GM23338 (cell line): ENCODE measurements at regions not wholly inside any gene's neighbourhood (a gene's known extent, or its start where the extent isn't known, plus 50 kb on each side); places are given as distances from the start of the nearest gene placed in this dataset.

Experiments used
- ATAC-seq: fragments of 200-7000 bp; cut with Tn5 transposase; 3 replicates; pipeline ENCODE4 v1.9.1; 2020
- DNase-seq: peaks from one replicate; pipeline ENCODE4 v3.0.0-alpha.2; 2015; ENCODE audit warnings: low spot score
- H2AFZ ChIP-seq: fragments of 200-600 bp; sonication (generic); 2 replicates; pipeline ENCODE4 v1.8.0; 2016; ENCODE audit warnings: antibody characterized with exemption, mild to moderate bottlenecking, moderate library complexity
- H3F3A ChIP-seq: fragments of 200-600 bp; sonication (generic); replicated peaks from 2 replicates; pipeline ENCODE4 v1.8.0; 2017; ENCODE audit warnings: antibody characterized with exemption, mixed run types, low read depth
- H3K27ac ChIP-seq: fragments of 200-600 bp; sonication (generic); 2 replicates; pipeline ENCODE4 v1.6.1; 2016; ENCODE audit warnings: low read depth
- H3K27me3 ChIP-seq: fragments of 200-600 bp; sonication (generic); 2 replicates; pipeline ENCODE4 v1.8.0; 2016; ENCODE audit warnings: mild to moderate bottlenecking, mixed run types, moderate library complexity; ENCODE audit not compliant: insufficient read depth
- H3K36me3 ChIP-seq: fragments of 200-600 bp; sonication (generic); 2 replicates; pipeline ENCODE4 v1.8.0; 2016; ENCODE audit warnings: mild to moderate bottlenecking; ENCODE audit not compliant: insufficient read depth
- H3K4me1 ChIP-seq: fragments of 200-600 bp; sonication (generic); 2 replicates; pipeline ENCODE4 v1.8.0; 2016; ENCODE audit warnings: mild to moderate bottlenecking, moderate library complexity; ENCODE audit not compliant: insufficient read depth
- H3K4me2 ChIP-seq: fragments of 200-600 bp; sonication (generic); 2 replicates; pipeline ENCODE4 v1.7.1; 2017; ENCODE audit warnings: mixed run types
- H3K4me3 ChIP-seq: fragments of 200-600 bp; sonication (generic); 2 replicates; pipeline ENCODE4 v1.6.1; 2016; ENCODE audit warnings: mixed run types
- H3K79me2 ChIP-seq: fragments of 200-600 bp; sonication (generic); replicated peaks from 2 replicates; pipeline ENCODE4 v1.8.0; 2017; ENCODE audit warnings: mild to moderate bottlenecking; ENCODE audit not compliant: insufficient read depth
- H3K9me2 ChIP-seq: fragments of 200-600 bp; sonication (generic); 2 replicates; pipeline ENCODE4 v1.8.0; 2017; ENCODE audit not compliant: insufficient read depth
- H4K20me1 ChIP-seq: fragments of 200-600 bp; sonication (generic); replicated peaks from 2 replicates; pipeline ENCODE4 v1.8.0; 2017; ENCODE audit warnings: mild to moderate bottlenecking; ENCODE audit not compliant: insufficient read depth
- H3K27ac Mint-ChIP-seq: 2 replicates; pipeline ENCODE4 v1.8.0; 2020; ENCODE audit warnings: inconsistent platforms, mild to moderate bottlenecking, moderate library complexity, mixed read lengths
- H3K27me3 Mint-ChIP-seq: 3 replicates; pipeline ENCODE4 v1.8.0; 2022; ENCODE audit warnings: low read depth, mild to moderate bottlenecking, moderate library complexity, mixed read lengths, inconsistent platforms; ENCODE audit not compliant: insufficient read depth, poor library complexity
- H3K36me3 Mint-ChIP-seq: 3 replicates; pipeline ENCODE4 v1.8.0; 2021; ENCODE audit warnings: low read depth, mild to moderate bottlenecking, inconsistent platforms, moderate library complexity, mixed read lengths
- H3K4me1 Mint-ChIP-seq: 3 replicates; pipeline ENCODE4 v1.8.0; 2020; ENCODE audit warnings: mild to moderate bottlenecking, inconsistent platforms, mixed read lengths
- H3K4me3 Mint-ChIP-seq: 3 replicates; pipeline ENCODE4 v1.8.0; 2021; ENCODE audit warnings: moderate library complexity, mild to moderate bottlenecking, inconsistent platforms, mixed read lengths
- H3K9me3 Mint-ChIP-seq: 3 replicates; pipeline ENCODE4 v1.8.0; 2020; ENCODE audit warnings: moderate library complexity, mild to moderate bottlenecking, inconsistent platforms, mixed read lengths
- CREB1 ChIP-seq: fragments of 250-450 bp; sonication (Bioruptor Pico); IDR thresholded peaks from 2 replicates; pipeline ENCODE4 v1.5.0; 2020; ENCODE audit warnings: low read depth, mild to moderate bottlenecking, moderate library complexity
- EZH2 ChIP-seq: fragments of 200-600 bp; sonication (generic); IDR thresholded peaks from one replicate; pipeline ENCODE4 v1.8.0; 2017; ENCODE audit warnings: antibody characterized with exemption, mild to moderate bottlenecking, low read depth; ENCODE audit not compliant: unreplicated experiment
- EZH2phosphoT487 ChIP-seq: fragments of 200-600 bp; sonication (generic); IDR thresholded peaks from one replicate; pipeline ENCODE4 v1.8.1; 2018; ENCODE audit warnings: antibody characterized with exemption; ENCODE audit not compliant: unreplicated experiment
- JUNB ChIP-seq: IDR thresholded peaks from one replicate; pipeline ENCODE4 v1.6.1; 2016; ENCODE audit warnings: antibody characterized with exemption; ENCODE audit not compliant: unreplicated experiment
- NANOG ChIP-seq: IDR thresholded peaks from 2 replicates; pipeline ENCODE4 v1.6.1; 2016; ENCODE audit warnings: antibody characterized with exemption, borderline replicate concordance
- POLR2AphosphoS5 ChIP-seq: IDR thresholded peaks from 2 replicates; pipeline ENCODE4 v1.6.1; 2016; ENCODE audit warnings: antibody characterized with exemption, low read depth
- STAT1 ChIP-seq: IDR thresholded peaks from one replicate; pipeline ENCODE4 v1.6.1; 2016; ENCODE audit warnings: antibody characterized with exemption; ENCODE audit not compliant: unreplicated experiment
- ZNF114 ChIP-seq: fragments of 250-450 bp; sonication (Bioruptor Pico); IDR thresholded peaks from 2 replicates; pipeline ENCODE4 v1.5.0; 2020; ENCODE audit warnings: mild to moderate bottlenecking, moderate library complexity
- ZNF331 ChIP-seq: fragments of 250-450 bp; sonication (Bioruptor Pico); IDR thresholded peaks from 2 replicates; pipeline ENCODE4 v1.5.0; 2020; ENCODE audit warnings: low read depth, mild to moderate bottlenecking, moderate library complexity
- TF ChIP-seq, protein P1 (sequence below): IDR thresholded peaks from 2 replicates; pipeline ENCODE4 v1.6.1; 2016; ENCODE audit warnings: antibody characterized with exemption
- TF ChIP-seq, protein P2 (sequence below): IDR thresholded peaks from one replicate; pipeline ENCODE4 v1.6.1; 2018; ENCODE audit warnings: antibody characterized with exemption; ENCODE audit not compliant: unreplicated experiment
- TF ChIP-seq, protein P3 (sequence below), 2 experiments: fragments of 200-600 bp in 1 of 2; sonication (generic) in 1 of 2; conservative IDR thresholded peaks; 2 replicates each; pipeline versions ENCODE4 v1.5.1 to v1.6.1; 2016 to 2017; ENCODE audit warnings: antibody characterized with exemption in 2 of 2, low read depth in 2 of 2, mild to moderate bottlenecking in 2 of 2, moderate library complexity in 1 of 2
- TF ChIP-seq, protein P4 (sequence below): fragments of 250-450 bp; sonication (Bioruptor Pico); IDR thresholded peaks from 2 replicates; pipeline ENCODE4 v1.5.0; 2020; ENCODE audit warnings: mild to moderate bottlenecking, moderate library complexity

DNA sequence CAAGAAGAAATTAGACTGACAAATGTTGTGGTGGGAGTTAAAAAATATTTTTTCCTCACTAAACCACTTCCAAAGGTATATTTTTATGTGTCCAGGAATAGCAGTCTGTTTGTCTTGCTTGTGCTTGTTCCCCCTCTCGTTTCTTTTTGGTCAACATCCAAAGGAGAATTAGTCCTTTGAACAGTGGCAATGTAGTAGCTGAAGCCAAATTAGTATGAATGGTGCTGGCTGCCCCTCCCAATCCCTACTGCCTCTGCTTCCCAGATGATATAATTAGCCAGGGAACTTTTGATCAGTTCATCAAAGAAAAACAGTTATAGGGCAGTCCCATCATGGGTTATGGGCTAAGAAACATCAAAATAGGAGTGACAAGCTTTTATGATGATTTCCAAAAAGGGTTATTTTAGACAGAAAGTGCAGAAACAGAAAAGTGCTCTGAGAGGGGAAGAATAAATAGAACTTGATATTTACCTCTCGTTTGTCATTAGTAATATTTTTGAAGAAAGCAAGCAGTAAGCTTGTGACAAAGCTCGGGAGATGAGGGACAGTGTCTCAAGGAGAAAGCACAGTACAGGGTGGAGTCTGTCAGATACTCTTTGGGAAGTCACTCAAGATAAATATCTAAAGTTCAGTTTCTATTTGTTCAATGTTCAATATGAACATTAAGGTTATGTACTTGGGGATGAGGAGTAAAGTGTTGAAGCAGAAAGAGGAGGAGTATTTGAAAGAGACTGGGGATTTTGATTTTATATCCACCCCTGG is 239.1 kb downstream of the HLX start:
- H3K27ac ChIP-seq: no peak overlapping the region
- no peak overlapping the region for H3K4me3 Mint-ChIP-seq
- no peaks in the 10 kb centered on the region for H3F3A ChIP-seq
- no peaks in the 10 kb centered on the region for H3K36me3 ChIP-seq
- H3K4me2 ChIP-seq: no peak overlapping the region
- no peaks in the 10 kb centered on the region for H3K36me3 Mint-ChIP-seq
- no peaks in the 10 kb centered on the region for H3K27me3 ChIP-seq
- H4K20me1 ChIP-seq: no peaks in the 10 kb centered on the region
- H3K4me1 Mint-ChIP-seq: no peaks in the 10 kb centered on the region; the same call in 2 of the 3 replicates
- peaks cover 2% of the 10 kb centered on the region; the same call in 2 of the 3 replicates for H3K9me3 Mint-ChIP-seq
- no peaks in the 10 kb centered on the region for H3K4me1 ChIP-seq
- no peak overlapping the region for H3K27ac Mint-ChIP-seq
- H3K9me2 ChIP-seq: peaks cover 2% of the 10 kb centered on the region; the same call in 1 of the 2 replicates
- no peaks in the 10 kb centered on the region for H3K27me3 Mint-ChIP-seq
- DNase-seq: no peak
- TF ChIP-seq ZNF331 (CRISPR knock-in tag) (no peak), ZNF114 (CRISPR knock-in tag) (no peak), EZH2phosphoT487 (no peak), POLR2AphosphoS5 (no peak), CREB1 (no peak), JUNB (no peak), EZH2 (no peak), NANOG (no peak), STAT1 (no peak)
- TF ChIP-seq, protein P1, sequence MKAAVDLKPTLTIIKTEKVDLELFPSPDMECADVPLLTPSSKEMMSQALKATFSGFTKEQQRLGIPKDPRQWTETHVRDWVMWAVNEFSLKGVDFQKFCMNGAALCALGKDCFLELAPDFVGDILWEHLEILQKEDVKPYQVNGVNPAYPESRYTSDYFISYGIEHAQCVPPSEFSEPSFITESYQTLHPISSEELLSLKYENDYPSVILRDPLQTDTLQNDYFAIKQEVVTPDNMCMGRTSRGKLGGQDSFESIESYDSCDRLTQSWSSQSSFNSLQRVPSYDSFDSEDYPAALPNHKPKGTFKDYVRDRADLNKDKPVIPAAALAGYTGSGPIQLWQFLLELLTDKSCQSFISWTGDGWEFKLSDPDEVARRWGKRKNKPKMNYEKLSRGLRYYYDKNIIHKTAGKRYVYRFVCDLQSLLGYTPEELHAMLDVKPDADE: no peak
- TF ChIP-seq, protein P2, sequence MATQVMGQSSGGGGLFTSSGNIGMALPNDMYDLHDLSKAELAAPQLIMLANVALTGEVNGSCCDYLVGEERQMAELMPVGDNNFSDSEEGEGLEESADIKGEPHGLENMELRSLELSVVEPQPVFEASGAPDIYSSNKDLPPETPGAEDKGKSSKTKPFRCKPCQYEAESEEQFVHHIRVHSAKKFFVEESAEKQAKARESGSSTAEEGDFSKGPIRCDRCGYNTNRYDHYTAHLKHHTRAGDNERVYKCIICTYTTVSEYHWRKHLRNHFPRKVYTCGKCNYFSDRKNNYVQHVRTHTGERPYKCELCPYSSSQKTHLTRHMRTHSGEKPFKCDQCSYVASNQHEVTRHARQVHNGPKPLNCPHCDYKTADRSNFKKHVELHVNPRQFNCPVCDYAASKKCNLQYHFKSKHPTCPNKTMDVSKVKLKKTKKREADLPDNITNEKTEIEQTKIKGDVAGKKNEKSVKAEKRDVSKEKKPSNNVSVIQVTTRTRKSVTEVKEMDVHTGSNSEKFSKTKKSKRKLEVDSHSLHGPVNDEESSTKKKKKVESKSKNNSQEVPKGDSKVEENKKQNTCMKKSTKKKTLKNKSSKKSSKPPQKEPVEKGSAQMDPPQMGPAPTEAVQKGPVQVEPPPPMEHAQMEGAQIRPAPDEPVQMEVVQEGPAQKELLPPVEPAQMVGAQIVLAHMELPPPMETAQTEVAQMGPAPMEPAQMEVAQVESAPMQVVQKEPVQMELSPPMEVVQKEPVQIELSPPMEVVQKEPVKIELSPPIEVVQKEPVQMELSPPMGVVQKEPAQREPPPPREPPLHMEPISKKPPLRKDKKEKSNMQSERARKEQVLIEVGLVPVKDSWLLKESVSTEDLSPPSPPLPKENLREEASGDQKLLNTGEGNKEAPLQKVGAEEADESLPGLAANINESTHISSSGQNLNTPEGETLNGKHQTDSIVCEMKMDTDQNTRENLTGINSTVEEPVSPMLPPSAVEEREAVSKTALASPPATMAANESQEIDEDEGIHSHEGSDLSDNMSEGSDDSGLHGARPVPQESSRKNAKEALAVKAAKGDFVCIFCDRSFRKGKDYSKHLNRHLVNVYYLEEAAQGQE: no peak
- TF ChIP-seq, protein P3, sequence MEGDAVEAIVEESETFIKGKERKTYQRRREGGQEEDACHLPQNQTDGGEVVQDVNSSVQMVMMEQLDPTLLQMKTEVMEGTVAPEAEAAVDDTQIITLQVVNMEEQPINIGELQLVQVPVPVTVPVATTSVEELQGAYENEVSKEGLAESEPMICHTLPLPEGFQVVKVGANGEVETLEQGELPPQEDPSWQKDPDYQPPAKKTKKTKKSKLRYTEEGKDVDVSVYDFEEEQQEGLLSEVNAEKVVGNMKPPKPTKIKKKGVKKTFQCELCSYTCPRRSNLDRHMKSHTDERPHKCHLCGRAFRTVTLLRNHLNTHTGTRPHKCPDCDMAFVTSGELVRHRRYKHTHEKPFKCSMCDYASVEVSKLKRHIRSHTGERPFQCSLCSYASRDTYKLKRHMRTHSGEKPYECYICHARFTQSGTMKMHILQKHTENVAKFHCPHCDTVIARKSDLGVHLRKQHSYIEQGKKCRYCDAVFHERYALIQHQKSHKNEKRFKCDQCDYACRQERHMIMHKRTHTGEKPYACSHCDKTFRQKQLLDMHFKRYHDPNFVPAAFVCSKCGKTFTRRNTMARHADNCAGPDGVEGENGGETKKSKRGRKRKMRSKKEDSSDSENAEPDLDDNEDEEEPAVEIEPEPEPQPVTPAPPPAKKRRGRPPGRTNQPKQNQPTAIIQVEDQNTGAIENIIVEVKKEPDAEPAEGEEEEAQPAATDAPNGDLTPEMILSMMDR (conservative IDR thresholded peaks at IDR 0.05; ENCODE audit: low read depth in 2 of 2): no peak
- TF ChIP-seq, protein P4, sequence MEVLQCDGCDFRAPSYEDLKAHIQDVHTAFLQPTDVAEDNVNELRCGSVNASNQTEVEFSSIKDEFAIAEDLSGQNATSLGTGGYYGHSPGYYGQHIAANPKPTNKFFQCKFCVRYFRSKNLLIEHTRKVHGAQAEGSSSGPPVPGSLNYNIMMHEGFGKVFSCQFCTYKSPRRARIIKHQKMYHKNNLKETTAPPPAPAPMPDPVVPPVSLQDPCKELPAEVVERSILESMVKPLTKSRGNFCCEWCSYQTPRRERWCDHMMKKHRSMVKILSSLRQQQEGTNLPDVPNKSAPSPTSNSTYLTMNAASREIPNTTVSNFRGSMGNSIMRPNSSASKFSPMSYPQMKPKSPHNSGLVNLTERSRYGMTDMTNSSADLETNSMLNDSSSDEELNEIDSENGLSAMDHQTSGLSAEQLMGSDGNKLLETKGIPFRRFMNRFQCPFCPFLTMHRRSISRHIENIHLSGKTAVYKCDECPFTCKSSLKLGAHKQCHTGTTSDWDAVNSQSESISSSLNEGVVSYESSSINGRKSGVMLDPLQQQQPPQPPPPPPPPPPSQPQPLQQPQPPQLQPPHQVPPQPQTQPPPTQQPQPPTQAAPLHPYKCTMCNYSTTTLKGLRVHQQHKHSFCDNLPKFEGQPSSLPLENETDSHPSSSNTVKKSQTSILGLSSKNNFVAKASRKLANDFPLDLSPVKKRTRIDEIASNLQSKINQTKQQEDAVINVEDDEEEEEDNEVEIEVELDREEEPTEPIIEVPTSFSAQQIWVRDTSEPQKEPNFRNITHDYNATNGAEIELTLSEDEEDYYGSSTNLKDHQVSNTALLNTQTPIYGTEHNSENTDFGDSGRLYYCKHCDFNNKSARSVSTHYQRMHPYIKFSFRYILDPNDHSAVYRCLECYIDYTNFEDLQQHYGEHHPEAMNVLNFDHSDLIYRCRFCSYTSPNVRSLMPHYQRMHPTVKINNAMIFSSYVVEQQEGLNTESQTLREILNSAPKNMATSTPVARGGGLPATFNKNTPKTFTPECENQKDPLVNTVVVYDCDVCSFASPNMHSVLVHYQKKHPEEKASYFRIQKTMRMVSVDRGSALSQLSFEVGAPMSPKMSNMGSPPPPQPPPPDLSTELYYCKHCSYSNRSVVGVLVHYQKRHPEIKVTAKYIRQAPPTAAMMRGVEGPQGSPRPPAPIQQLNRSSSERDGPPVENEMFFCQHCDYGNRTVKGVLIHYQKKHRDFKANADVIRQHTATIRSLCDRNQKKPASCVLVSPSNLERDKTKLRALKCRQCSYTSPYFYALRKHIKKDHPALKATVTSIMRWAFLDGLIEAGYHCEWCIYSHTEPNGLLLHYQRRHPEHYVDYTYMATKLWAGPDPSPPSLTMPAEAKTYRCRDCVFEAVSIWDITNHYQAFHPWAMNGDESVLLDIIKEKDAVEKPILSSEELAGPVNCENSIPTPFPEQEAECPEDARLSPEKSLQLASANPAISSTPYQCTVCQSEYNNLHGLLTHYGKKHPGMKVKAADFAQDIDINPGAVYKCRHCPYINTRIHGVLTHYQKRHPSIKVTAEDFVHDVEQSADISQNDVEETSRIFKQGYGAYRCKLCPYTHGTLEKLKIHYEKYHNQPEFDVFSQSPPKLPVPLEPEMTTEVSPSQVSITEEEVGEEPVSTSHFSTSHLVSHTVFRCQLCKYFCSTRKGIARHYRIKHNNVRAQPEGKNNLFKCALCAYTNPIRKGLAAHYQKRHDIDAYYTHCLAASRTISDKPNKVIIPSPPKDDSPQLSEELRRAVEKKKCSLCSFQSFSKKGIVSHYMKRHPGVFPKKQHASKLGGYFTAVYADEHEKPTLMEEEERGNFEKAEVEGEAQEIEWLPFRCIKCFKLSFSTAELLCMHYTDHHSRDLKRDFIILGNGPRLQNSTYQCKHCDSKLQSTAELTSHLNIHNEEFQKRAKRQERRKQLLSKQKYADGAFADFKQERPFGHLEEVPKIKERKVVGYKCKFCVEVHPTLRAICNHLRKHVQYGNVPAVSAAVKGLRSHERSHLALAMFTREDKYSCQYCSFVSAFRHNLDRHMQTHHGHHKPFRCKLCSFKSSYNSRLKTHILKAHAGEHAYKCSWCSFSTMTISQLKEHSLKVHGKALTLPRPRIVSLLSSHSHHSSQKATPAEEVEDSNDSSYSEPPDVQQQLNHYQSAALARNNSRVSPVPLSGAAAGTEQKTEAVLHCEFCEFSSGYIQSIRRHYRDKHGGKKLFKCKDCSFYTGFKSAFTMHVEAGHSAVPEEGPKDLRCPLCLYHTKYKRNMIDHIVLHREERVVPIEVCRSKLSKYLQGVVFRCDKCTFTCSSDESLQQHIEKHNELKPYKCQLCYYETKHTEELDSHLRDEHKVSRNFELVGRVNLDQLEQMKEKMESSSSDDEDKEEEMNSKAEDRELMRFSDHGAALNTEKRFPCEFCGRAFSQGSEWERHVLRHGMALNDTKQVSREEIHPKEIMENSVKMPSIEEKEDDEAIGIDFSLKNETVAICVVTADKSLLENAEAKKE (CRISPR knock-in tag): no peak
- H3K79me2 ChIP-seq: no peaks in the 10 kb centered on the region
- no peak overlapping the region for H3K4me3 ChIP-seq
- no peak overlapping the region for H2AFZ ChIP-seq
- ATAC-seq: no peak
